CD4-positive, CD25-positive, alpha-beta regulatory T cell (primary cell): ENCODE measurements at regions not wholly inside any gene's neighbourhood (a gene's known extent, or its start where the extent isn't known, plus 50 kb on each side); places are given as distances from the start of the nearest gene placed in this dataset.
A peak's percentile ranks its signal among the peaks of the same experiment; 100 is the strongest.

Experiments
- ATAC-seq, 2 donors: fragments of 150-1000 bp; cut with Tn5 transposase; one replicate each; pipeline ENCODE4 v1.10.0; 2021; ENCODE audit warnings: low read depth in 2 of 2, moderate number of reproducible peaks in 2 of 2, moderate library complexity in 1 of 2
- DNase-seq, 3 donors: peaks; one replicate each; pipeline versions ENCODE4 v3.0.0 to v3.0.0-alpha.2; 2012 to 2022; ENCODE audit warnings: mixed read lengths in 1 of 3
- H3K27ac ChIP-seq: one replicate; pipeline ENCODE4 v1.7.0; 2013; ENCODE audit warnings: mild to moderate bottlenecking, low read length; ENCODE audit not compliant: insufficient read depth, poor library complexity, severe bottlenecking
- H3K27me3 ChIP-seq: one replicate; pipeline ENCODE4 v1.7.0; 2013; ENCODE audit warnings: low read length; ENCODE audit not compliant: control insufficient read depth, insufficient read depth
- H3K36me3 ChIP-seq: one replicate; pipeline ENCODE4 v1.7.0; 2013; ENCODE audit warnings: mild to moderate bottlenecking, low read length, moderate library complexity; ENCODE audit not compliant: control insufficient read depth, insufficient read depth
- H3K4me1 ChIP-seq: 2 replicates; pipeline ENCODE4 v1.7.0; 2013; ENCODE audit warnings: mild to moderate bottlenecking, low read length; ENCODE audit not compliant: insufficient read depth, control insufficient read depth, poor library complexity, severe bottlenecking
- H3K4me3 ChIP-seq: one replicate; pipeline ENCODE4 v1.7.0; 2013; ENCODE audit warnings: low read depth, mild to moderate bottlenecking, low read length, moderate library complexity
- H3K9me3 ChIP-seq, 2 experiments: 1 replicate in 1 of 2; 2 replicates in 1 of 2; pipeline ENCODE4 v1.7.0; 2013; ENCODE audit warnings: low read length in 2 of 2, mild to moderate bottlenecking in 1 of 2, moderate library complexity in 1 of 2; ENCODE audit not compliant: control insufficient read depth in 2 of 2
- H3K27ac Mint-ChIP-seq, 3 donors: one replicate each; pipeline ENCODE4 v1.8.0; 2020 to 2022; ENCODE audit warnings: mild to moderate bottlenecking in 3 of 3, mixed read lengths in 3 of 3, moderate library complexity in 2 of 3
- H3K27me3 Mint-ChIP-seq: one replicate; pipeline ENCODE4 v1.8.0; 2022; ENCODE audit warnings: mild to moderate bottlenecking, mixed read lengths
- H3K36me3 Mint-ChIP-seq: one replicate; pipeline ENCODE4 v1.8.0; 2020; ENCODE audit warnings: mixed read lengths
- H3K4me1 Mint-ChIP-seq, 4 donors: one replicate each; pipeline ENCODE4 v1.8.0; 2020 to 2022; ENCODE audit warnings: mixed read lengths in 4 of 4, mild to moderate bottlenecking in 1 of 4
- H3K4me3 Mint-ChIP-seq, 4 donors: one replicate each; pipeline ENCODE4 v1.8.0; 2020 to 2022; ENCODE audit warnings: mild to moderate bottlenecking in 4 of 4, mixed read lengths in 4 of 4, moderate library complexity in 3 of 4
- H3K9me3 Mint-ChIP-seq, 7 donors: one replicate each; pipeline ENCODE4 v1.8.0; 2020 to 2022; ENCODE audit warnings: mixed read lengths in 7 of 7, mild to moderate bottlenecking in 3 of 7, moderate library complexity in 2 of 7

GRCh38 chr14:36013483-36013882 lies 163.0 kb downstream of the PTCSC3 start:
- DNase-seq (peak in 1 of 3 donors; percentile 27), ATAC-seq (no peak)
- Histone ChIP-seq H3K9me3 (no peaks in the 10 kb centered on the region), H3K36me3 (no peaks in the 10 kb centered on the region), H3K4me1 (peaks cover 3% of the 10 kb centered on the region), H3K27me3 (no peaks in the 10 kb centered on the region), H3K4me3 (no peak overlapping the region), H3K27ac (no peak overlapping the region)
- H3K27me3 Mint-ChIP-seq, result peaks cover 5% of the 10 kb centered on the region
- H3K9me3 Mint-ChIP-seq, result peaks cover 0 to 1% (median 0%) of the 10 kb centered on the region in 7 donors
- H3K36me3 Mint-ChIP-seq, result no peaks in the 10 kb centered on the region
- no peak overlapping the region for H3K27ac Mint-ChIP-seq
- H3K4me1 Mint-ChIP-seq, result no peaks in the 10 kb centered on the region
- no peak overlapping the region for H3K4me3 Mint-ChIP-seq

- H3K36me3 ChIP-seq, result no peaks in the 10 kb centered on the region
- Mint-ChIP-seq H3K27ac (no peak overlapping the region), H3K36me3 (no peaks in the 10 kb centered on the region), H3K4me1 (no peaks in the 10 kb centered on the region), H3K4me3 (no peak overlapping the region), H3K27me3 (peaks cover 5% of the 10 kb centered on the region), H3K9me3 (peaks cover 0 to 2% (median 0%) of the 10 kb centered on the region in 7 donors)
- H3K4me3 ChIP-seq, result no peak overlapping the region
- no peak for ATAC-seq
- no peaks in the 10 kb centered on the region for H3K27me3 ChIP-seq
- DNase-seq, result no peak
- H3K9me3 ChIP-seq, result no peaks in the 10 kb centered on the region
- no peak overlapping the region for H3K27ac ChIP-seq
- H3K4me1 ChIP-seq, result peaks cover 3% of the 10 kb centered on the region
Observed at GRCh38 chr14:36012621-36013020, 163.9 kb downstream of the PTCSC3 start.

DNA sequence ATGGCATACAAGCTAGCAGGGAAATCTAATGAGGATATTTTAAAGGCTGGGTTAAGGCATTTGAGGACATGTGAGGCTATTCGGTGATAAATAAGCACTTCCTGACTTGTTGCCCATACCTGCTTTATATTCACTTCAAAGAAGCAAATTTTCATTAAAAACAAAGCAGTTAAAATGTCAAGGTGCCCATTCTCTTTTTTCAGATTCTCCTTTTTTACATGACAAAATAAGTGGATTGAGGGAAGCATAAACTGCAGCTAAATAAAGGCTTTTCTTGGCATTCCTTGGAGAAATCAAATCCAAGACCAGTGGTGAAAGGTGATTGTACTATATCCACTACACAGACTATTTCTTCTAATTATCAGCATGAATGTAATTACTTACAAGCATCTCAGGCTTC lies 166.9 kb downstream of the PTCSC3 start:
- H3K9me3 ChIP-seq, result no peaks in the 10 kb centered on the region
- H3K27me3 Mint-ChIP-seq, result peaks cover 16% of the 10 kb centered on the region
- H3K36me3 ChIP-seq, result no peaks in the 10 kb centered on the region
- H3K27ac ChIP-seq, result no peak overlapping the region
- no peak for DNase-seq
- H3K27me3 ChIP-seq, result no peaks in the 10 kb centered on the region
- peaks cover 0 to 2% (median 0%) of the 10 kb centered on the region in 7 donors for H3K9me3 Mint-ChIP-seq
- no peak for ATAC-seq
- H3K4me3 Mint-ChIP-seq, result no peak overlapping the region
- H3K4me1 ChIP-seq, result peaks cover 3% of the 10 kb centered on the region
- no peaks in the 10 kb centered on the region for H3K36me3 Mint-ChIP-seq
- no peaks in the 10 kb centered on the region for H3K4me1 Mint-ChIP-seq
- H3K27ac Mint-ChIP-seq, result no peak overlapping the region
- no peak overlapping the region for H3K4me3 ChIP-seq

DNA sequence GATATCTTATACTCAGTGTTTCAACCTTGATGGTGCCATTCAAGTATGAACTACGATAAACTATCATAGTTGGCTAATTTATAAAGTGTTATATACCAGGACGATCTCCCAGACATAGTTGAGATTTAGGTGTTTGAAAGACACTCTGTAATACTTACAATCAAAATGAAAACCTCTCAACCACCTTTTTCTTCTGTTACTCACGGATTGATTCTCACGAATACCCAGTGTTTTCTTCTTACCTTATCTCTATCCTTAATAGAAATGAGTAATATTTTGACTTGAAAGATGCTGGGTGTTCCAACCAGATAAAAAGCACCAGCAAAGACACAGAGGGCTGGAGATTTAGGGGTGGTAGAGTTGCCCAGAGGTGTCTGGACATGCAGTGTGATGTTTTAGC lies 169.9 kb downstream of the PTCSC3 start:
- H3K4me3 ChIP-seq, result no peak overlapping the region
- no peaks in the 10 kb centered on the region for H3K9me3 ChIP-seq
- H3K27me3 ChIP-seq, result no peaks in the 10 kb centered on the region
- Mint-ChIP-seq H3K36me3 (no peaks in the 10 kb centered on the region), H3K9me3 (peaks cover 0 to 3% (median 0%) of the 10 kb centered on the region in 7 donors), H3K4me3 (no peak overlapping the region), H3K4me1 (no peaks in the 10 kb centered on the region), H3K27ac (no peak overlapping the region), H3K27me3 (peaks cover 16% of the 10 kb centered on the region)
- DNase-seq (no peak), ATAC-seq (no peak)
- H3K27ac ChIP-seq, result no peak overlapping the region
- no peaks in the 10 kb centered on the region for H3K4me1 ChIP-seq
- H3K36me3 ChIP-seq, result no peaks in the 10 kb centered on the region

DNA sequence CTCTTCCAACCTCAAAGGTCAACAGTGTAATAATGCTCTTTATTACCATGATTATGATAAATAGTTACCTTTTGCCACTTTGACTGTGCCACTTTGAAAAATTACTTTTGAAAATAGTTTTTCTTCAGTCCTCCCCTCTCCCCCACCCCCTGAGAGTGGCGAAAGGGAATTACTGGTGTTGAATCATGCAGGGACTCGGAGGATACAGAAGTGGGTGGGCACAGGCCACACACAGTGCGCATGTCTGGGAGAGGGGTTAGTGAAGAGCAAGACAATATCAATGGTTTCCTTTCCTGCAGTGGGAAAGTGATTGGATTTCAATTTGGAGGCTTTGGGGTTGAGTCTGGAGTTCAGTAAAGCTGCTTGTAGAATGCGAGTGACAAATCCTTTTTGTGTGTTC lies 170.9 kb downstream of the PTCSC3 start:
- ATAC-seq (no peak), DNase-seq (no peak)
- H3K27me3 Mint-ChIP-seq, result peaks cover 18% of the 10 kb centered on the region
- Histone ChIP-seq H3K9me3 (no peaks in the 10 kb centered on the region), H3K27ac (no peak overlapping the region), H3K36me3 (no peaks in the 10 kb centered on the region), H3K27me3 (no peaks in the 10 kb centered on the region), H3K4me3 (no peak overlapping the region), H3K4me1 (no peaks in the 10 kb centered on the region)
- H3K4me3 Mint-ChIP-seq, result no peak overlapping the region
- no peaks in the 10 kb centered on the region for H3K4me1 Mint-ChIP-seq
- H3K27ac Mint-ChIP-seq, result no peak overlapping the region
- no peaks in the 10 kb centered on the region for H3K36me3 Mint-ChIP-seq
- peaks cover 0 to 3% (median 0%) of the 10 kb centered on the region in 7 donors for H3K9me3 Mint-ChIP-seq

GRCh38 chr14:36001936-36002335 lies 174.6 kb downstream of the PTCSC3 start:
- Mint-ChIP-seq H3K36me3 (no peaks in the 10 kb centered on the region), H3K27me3 (peaks cover 23% of the 10 kb centered on the region), H3K9me3 (peaks cover 0 to 2% (median 0%) of the 10 kb centered on the region in 7 donors), H3K4me1 (no peaks in the 10 kb centered on the region), H3K4me3 (no peak overlapping the region), H3K27ac (no peak overlapping the region)
- Histone ChIP-seq H3K4me3 (no peak overlapping the region), H3K27me3 (no peaks in the 10 kb centered on the region), H3K9me3 (no peaks in the 10 kb centered on the region), H3K27ac (no peak overlapping the region), H3K36me3 (no peaks in the 10 kb centered on the region), H3K4me1 (no peaks in the 10 kb centered on the region)
- ATAC-seq (no peak), DNase-seq (no peak)

GRCh38 chr14:35999294-35999693 lies 173.2 kb downstream of the BRMS1L start:
- H3K27ac ChIP-seq, result no peak overlapping the region
- peaks cover 13% of the 10 kb centered on the region for H3K27me3 Mint-ChIP-seq
- ATAC-seq, result no peak
- H3K4me1 ChIP-seq, result no peaks in the 10 kb centered on the region
- H3K27ac Mint-ChIP-seq, result no peak overlapping the region
- no peaks in the 10 kb centered on the region for H3K36me3 ChIP-seq
- no peaks in the 10 kb centered on the region for H3K4me1 Mint-ChIP-seq
- no peaks in the 10 kb centered on the region for H3K36me3 Mint-ChIP-seq
- H3K9me3 ChIP-seq, result no peaks in the 10 kb centered on the region
- peaks cover 0 to 2% (median 0%) of the 10 kb centered on the region in 7 donors for H3K9me3 Mint-ChIP-seq
- H3K4me3 ChIP-seq, result no peak overlapping the region
- H3K27me3 ChIP-seq, result no peaks in the 10 kb centered on the region
- DNase-seq, result no peak
- no peak overlapping the region for H3K4me3 Mint-ChIP-seq

DNA sequence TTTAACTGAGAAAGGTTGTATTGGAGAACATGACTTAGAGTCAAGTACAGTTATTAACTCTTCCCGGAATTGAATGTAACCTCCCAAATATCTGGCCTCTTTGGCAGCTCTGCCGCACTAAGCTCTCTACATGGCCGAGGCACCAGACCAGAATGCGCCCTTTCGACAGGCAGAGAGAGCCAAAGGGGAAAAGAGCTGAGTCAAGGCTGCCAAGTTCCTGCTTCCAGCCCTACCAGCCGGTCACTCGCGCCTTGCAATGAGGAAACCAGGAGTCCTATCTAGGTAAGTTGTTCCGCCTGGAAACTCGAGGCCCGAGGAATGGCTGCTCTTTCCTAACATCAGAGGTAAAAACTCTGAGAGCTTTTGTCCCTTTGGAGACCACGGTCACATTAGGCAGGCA lies 172.2 kb downstream of the BRMS1L start:
- Mint-ChIP-seq H3K4me1 (no peaks in the 10 kb centered on the region), H3K27me3 (peaks cover 17% of the 10 kb centered on the region), H3K27ac (no peak overlapping the region), H3K4me3 (no peak overlapping the region), H3K9me3 (peaks cover 0 to 2% (median 0%) of the 10 kb centered on the region in 7 donors), H3K36me3 (no peaks in the 10 kb centered on the region)
- H3K4me1 ChIP-seq, result no peaks in the 10 kb centered on the region
- H3K4me3 ChIP-seq, result no peak overlapping the region
- H3K27ac ChIP-seq, result no peak overlapping the region
- DNase-seq, result no peak
- ATAC-seq, result no peak
- H3K9me3 ChIP-seq, result no peaks in the 10 kb centered on the region
- H3K27me3 ChIP-seq, result no peaks in the 10 kb centered on the region
- H3K36me3 ChIP-seq, result no peaks in the 10 kb centered on the region
